Endometrium (tissue), 2 donors: ENCODE measurements at regions not wholly inside any gene's neighbourhood (a gene's known extent, or its start where the extent isn't known, plus 50 kb on each side); places are given as distances from the start of the nearest gene placed in this dataset.
A peak's percentile ranks its signal among the peaks of the same experiment; 100 is the strongest.

Experiments
- FAIRE-seq: peaks from 2 replicates; lab custom pipeline; 2012; peaks lifted over from hg19 to GRCh38; lab: Jason Lieb, UNC
- donor health status: control.
- donor health status: control.

DNA sequence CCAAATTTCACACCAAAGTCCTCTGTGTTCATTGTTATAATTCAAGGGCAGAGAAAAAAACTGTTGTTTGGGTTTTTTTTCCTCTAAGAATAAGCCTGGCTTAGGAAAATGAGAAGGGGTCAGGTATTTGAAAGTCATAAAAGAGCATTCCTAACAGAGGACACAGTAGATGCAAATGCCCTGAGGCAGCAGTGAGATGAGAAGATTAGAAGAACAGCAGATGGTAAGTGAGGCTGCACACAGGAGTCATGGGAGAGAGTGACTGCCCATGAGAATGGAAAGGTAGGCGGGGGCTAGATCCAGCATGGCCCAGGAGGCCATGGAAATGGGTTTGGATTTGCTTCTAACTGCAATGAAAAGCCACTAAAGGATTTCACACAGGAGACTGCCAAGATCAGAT lies 107.5 kb upstream of the RBPJ start:
- FAIRE-seq: no peak

DNA sequence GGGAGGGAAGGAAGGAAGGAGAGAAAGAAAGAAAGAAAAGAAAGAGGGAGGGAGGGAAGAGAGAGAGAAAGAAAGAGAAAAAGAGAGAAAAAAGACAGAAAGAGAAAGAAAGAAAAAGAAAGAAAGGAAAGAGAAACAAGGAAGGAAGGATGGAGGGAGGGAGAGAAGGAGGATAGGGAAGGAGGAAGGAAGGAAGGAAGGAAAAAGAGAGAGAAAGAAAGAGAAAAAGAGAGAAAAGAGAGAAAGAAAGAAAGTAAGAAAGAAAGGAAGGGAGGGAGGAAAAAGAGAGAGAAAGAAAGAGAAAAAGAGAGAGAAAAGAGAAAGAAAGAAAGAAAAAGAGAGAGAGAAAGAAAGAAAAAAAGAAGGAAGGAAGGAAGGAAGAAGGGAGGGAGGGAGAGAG lies 105.8 kb upstream of the RBPJ start:
- FAIRE-seq: no peak

DNA sequence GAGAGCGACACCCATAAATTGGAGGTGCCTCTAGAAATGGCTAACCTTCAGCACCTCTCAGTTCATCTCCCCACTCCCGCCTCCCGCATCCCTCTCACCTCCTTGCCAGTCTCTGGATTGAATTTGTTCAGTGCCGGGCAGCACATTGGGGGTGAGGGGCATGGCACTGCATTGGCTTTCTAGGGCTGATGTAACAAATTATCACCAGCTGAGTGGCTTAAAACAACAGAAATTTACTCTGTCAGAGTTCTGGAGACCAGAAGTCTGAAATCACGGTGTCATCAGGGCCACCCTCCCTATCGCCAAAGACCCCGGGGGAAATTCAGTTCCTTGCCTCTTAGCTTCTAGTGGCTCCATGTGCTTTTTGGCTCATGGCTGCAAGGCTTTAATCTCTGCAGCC lies 105.1 kb upstream of the RBPJ start:
- no peak for FAIRE-seq

DNA sequence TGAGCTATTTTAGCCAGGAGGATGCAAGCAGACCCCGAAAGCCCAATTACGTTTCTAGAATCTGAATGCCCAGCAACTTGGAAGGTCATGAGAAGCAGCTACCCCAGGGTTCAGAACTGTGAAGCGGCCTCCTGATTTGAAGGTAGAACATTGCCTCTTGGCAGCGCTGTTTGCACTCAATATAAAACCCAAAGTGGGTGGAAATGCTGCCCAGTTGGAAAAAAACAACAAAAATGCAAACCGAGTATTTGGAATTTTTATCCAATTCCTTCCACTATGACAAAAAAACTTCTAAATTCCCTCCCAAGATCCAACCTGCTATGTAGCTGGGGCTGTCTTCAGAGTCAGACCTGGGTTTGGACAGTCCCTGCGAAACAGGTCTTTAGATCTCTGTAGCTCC lies 103.3 kb upstream of the RBPJ start:
- no peak for FAIRE-seq

DNA sequence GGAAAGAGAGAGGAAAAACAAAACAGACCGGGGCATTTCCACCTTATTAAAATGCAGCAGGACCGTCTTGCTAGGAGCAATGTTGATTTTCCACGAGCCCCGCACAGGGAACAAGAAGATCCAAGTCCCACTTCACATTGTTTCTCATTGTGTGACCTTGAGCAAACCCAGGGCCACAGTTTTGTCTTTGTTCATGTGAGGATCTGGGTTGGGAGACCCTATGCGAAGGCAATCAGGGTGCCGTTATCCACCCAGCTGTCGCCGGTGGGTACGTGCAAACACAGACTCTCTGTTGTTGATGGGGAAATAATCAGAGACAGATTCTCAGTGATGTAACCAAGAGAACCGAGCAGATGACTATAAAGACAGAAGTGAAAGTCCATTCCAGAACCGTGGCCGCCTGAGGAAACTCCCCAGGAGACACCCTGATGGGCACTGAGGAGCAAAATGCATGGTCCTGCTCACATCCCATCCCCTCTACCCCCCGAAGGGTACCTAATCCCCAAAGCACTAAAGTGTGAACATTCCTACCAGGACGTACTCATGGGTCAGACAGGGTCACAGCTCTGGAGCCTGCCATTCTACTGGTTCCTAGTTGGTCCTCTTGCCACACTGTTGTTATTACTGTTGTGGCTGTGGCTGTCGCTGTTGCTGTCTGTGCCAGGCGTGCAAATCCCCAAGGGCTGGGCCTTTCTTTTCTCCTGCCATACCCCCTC lies 102.7 kb upstream of the RBPJ start:
- FAIRE-seq: no peak

DNA sequence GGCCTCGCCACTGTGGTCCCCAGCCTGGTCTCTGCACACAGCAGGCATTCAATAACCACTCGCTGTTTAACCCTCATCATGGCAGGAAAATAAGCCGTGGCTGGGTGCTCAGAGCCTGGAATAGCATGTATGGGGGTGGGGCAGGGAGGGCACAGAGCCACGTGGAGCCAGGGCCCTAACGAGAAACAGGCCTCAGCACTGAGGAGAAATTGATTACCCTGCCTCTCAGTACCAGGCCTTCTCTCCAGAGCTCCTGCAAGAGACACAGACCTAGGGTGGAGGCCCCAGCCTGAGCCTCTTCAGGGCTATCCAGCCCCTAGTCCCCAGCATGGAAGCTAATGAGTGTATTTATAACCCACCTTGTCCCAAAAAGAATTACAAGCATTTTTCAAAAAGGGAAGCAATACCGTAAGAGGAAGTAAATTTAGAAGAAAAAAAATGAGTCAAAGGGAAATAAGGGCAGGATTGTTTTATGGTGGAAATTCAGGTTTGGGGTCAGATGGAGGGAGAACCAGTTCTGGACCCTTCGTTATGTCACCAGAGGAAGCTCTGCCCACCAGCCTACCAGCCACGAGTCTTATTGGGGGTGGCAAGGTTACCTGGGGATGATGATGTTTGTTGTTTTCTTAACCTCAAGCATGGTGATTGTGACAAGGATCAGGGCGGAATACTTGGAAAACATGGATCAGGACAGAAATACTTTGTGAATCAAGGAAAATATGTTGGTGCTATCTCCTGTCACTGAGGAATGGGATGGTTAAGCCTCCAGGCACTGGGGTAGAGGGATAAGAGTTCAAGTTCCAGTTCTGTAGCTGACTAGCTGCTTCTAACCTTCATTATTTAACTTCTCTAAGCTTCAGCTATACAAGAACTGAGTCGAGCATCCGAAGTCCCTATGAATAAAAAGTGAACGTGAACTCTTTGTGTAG lies 101.9 kb upstream of the RBPJ start:
- no peak for FAIRE-seq

DNA sequence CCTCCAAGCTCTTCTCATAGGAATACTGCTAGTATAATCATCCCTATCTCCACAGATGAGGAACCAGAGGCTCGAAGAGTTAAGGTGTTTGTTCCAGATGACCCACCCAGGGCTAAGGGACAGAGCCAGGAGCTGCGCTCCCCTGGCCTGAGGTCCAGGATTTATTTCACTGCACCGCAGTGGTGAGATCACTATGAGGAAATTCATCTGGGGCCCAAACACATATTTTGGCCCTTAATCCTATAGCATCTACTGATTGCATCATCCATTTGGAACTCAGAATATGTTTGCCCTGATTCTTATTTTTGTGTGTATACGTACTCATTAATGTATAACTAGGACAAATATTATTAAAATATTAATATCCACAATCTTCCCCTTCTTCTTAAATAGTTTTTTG lies 100.1 kb upstream of the RBPJ start:
- no peak for FAIRE-seq

DNA sequence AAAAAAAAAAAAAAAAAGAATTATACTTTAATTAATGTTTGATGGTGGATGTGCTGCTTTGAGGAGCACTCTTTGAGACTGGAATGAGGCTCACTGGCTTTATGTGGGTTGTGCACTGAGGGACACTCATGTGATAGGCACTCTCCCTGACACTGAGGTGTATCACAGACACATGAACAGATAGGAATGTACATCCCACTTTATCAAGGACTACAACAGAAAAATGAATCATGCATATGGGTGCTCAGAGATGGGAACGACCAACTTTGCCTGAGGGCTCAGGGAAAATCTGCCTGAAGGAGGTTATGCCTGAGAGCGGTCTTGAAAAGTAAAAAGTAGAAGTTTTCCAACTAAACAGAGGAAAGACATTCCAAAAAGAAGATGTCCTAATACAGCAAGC lies 97.7 kb upstream of the RBPJ start:
- no peak for FAIRE-seq

DNA sequence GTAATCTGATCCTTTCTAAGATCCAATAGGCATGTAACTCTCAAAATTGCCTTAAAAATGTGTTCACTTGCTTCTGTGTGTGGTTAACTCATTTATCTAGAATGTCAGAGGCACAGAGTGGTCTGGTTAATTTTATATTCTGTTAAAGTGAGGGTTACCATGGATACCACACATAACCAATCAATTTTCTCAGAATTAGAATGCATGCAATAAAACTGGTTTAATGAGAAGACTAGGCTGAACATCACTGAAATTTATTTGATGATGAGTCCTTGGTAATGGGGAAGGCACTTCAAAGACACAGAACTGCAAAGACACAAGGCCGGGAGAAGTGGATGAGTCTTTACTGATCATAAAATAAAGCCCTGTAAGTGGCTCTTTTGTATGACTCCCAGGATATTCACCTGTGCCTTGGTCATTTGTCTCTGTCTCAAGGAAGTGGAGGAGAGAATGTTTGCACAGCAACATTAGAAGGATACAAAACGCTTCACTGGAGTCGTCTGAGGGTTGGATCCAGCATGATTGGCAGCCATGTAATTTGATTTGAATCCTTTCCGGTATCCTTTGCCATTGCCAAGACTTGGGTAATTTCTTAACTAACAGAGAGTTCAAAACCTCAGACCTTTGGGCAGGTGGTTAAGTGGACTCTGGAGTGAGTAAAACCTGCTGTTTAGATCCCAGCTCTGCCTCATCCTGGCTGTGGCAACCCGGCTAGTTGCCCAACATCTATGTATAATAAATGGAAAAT lies 94.0 kb upstream of the RBPJ start:
- FAIRE-seq: no peak

DNA sequence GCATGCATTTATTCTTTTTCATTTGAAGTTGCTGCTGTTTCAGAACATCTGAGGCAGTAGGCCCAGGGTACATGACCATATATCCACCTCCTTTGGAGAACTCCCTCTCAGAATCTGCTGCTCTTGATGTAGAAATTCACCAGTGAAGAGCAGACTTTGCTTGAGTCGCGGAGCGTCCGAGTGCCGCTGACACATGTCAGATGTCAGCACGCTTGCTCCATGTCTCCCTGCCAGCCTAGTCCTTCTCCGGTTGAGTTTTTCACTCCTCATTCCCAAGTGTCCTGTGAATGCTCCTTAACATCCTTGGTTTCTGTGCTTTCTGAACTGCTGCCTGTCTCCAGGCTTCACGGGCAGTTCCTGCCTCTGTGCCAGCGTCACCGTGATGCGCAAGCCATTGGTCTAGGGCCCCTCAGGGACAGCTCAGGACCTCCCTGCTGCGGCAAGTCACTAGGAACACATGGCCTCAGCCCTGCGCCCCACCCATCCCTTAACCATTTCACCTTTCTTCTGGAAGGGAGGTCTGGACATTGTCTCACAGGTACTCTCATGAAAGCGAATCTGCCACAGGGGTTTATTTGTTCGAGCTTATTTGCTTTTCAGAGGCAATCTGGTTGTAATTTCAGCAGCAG lies 93.1 kb upstream of the RBPJ start:
- no peak for FAIRE-seq

DNA sequence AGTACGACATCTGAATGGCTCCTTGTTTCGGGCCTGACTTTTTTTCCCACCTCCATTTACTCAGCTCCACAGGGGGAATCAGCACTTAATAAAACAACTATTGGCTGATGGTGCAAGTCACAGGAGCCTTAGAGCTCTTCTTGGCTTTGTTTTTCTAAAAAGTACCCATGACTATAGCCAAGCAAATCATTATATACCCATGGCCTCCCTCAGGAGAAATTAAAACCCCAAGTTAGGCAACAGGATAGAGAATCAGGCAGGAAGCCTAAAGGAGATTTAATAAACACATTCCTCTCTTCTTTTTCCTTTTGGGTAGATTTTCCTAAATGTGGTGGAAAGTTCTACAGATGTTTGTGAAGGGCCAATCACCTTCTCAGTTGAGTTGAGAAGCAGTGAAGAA lies 91.9 kb upstream of the RBPJ start:
- FAIRE-seq: no peak

DNA sequence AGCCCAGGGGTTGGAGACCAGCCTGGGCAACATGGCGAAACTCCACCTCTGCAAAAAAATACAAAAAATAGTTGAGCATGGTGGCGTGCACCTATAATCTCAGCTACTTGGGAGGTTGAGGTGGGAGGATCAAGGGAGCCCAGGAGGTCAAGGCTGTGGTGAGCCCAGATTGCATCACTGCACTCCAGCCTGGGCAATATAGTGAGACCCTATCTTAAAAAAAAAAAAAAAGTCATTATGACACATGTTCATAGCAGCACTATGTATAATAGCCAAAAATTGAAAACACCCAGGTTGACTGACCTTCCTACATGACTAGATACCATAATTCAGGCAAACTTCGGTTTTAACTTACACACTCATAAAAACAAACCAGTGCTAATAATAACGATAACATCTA lies 90.8 kb upstream of the RBPJ start:
- no peak for FAIRE-seq

DNA sequence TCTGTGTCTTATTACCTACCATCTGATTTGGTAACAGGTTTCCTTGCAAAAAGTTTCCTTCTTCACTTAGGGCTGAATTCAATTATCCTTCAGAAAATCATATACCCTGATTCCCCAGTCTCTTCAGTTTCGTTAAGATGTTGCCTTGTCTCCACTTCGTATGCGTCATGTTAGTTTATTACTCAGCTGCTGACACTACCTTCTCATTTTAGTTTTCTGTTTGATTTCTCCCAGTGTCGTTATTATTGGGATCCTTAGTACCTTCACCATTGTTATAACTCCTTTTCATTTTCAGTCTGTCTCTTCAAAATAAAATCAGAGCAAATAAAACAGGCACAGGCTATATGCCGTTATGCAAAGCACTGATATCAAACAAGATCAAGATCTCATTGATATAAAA lies 87.5 kb upstream of the RBPJ start:
- no peak for FAIRE-seq

DNA sequence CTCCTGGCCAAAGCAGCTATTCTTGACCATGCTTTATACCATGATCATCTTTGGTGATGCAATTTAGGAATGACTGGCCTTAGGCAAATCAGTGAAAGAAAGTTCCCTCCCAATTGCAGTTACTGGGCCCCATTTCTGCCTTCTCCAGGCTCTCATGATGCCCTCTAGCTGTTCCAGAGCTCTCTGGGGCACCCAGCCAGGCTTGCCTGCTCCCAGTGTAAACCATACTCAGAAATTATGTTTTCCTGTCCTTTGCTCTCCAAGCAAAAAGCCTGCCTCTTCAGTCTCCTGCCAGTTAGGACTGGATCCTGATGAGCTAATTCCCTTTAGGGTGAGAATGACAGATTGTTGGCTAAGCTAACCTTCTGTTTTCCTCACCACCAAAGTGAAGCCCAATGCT lies 85.3 kb upstream of the RBPJ start:
- FAIRE-seq: no peak

DNA sequence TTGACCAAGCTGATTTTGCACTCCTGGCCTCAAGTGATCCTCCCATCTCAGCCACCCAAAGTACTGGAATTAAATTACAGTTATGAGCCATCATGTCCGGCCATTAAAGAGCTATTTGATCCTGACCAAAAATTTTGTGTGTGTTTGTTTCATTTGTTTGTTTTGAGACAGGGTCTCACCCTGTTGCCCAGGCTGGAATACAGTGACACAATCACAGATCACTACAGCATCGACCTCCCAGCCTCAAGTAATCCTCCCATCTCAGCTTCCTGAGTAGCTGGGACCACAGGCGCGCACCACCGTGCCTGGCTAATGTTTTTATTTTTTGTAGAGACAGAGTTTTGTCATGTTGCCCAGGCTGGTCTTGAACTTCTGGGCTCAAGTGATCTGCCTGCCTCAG lies 82.9 kb upstream of the RBPJ start:
- FAIRE-seq: no peak

DNA sequence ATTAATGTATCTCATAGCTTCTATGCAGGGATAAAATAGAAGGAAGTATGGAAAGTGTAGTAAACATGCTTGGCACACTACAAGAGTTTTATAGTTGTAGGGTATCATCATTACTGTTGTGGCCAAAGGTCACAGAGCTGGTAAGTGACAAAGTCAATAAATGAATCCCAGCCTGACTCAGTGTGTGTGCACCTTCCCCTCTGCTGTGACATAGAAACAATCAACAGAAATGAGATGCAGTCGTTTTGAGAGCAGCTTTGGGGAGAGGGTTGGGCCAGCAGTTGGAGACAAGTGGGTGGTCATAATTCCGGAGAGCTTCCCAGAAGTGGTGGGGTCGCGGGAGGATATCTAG lies 82.4 kb upstream of the RBPJ start:
- FAIRE-seq: no peak

DNA sequence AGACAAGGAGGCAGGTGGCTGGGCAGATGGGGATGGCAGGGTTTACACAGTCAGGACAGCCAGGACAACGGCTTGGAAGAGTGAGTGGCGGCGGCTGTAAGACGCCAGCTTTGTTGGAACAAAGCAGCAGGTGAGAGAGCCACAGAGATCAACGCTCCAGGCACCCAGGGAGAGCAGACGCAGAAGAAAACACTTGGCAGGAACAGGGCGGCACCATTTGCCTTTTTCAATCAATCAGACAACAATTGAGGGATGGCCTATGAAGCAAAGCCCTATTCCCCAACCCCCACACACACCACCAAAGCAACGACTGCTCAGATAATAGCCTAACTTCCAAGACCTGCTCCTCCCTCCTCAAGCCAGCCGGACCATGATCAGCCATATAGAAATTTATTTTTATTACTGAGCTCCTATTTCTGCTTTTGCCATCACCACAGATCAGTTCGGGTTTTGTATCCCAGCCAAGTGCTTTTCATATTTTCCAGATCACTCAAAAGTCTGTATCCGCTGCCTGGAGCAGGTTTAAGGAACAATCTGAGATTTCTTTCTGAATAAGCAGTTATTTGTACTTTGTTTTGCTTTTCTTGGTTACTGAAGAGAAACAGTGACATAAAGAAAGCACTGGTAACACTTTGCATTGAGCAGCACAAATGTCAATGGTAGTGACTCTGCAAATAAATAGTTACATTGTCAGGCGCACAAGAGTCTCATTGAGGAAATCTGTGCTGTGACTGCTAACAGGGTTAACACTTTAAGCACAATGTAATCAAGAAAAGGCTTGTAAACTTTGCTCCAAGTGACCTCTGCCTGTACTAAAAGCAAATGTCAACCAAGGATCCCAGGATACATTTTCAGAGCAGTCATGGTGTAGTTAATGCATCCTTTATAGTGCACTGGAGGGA lies 81.8 kb upstream of the RBPJ start:
- no peak for FAIRE-seq

DNA sequence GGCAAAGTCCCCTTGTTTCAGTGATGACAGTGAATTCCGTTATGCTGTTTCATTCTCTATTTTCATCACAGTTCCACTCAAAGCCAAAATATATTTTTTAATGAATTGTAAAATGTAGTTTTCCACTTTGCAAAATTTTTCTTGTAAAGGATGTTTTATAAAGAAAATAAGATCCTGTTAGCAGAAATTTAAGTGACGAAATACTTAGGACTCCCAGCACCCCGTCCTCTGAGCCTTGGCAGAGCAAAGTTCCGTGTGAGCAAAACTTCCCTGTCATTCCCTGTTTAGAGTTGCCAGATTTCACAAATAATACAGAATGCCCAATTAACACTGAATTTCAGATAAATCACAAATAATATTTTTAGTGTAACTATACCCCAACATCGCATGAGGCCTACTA lies 81.0 kb upstream of the RBPJ start:
- FAIRE-seq: no peak

DNA sequence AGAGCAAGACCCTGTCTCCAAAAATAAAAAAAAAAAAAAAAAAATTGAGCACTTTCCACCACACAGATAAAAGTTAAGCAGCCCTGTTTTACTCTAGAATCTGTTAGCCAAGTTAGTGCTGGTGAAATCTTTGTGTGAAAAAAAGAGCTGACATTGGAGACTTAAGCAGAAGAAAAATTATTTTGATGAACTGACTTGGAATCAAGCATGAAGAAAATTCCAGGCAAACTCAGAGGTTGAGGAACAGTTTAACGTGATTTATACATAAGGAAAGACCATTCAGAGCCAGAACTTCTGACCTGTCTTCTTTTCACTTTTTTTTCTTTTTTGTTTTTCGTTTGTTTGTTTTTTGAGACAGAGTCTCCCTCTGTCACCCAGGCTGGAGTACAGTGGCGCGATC lies 79.6 kb upstream of the RBPJ start:
- FAIRE-seq: no peak

DNA sequence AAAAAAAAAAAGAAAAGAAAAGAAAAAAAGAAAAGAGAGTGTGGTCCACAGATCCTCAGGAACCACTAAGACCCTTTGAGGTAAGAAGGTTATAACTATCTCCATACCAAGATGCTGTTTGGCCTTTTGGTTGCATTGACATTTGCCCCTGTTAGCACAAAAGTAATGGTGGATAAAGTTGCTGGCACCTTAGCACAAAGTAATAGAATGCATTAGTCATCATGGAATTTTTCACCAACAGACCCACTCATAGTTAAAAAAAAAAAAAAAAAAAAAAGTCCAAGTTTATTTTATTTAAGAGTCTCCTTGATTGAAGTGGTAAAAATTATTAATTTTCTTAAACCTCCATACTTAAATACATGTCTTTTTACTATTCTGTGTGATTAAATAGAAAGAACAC lies 78.4 kb upstream of the RBPJ start:
- no peak for FAIRE-seq

DNA sequence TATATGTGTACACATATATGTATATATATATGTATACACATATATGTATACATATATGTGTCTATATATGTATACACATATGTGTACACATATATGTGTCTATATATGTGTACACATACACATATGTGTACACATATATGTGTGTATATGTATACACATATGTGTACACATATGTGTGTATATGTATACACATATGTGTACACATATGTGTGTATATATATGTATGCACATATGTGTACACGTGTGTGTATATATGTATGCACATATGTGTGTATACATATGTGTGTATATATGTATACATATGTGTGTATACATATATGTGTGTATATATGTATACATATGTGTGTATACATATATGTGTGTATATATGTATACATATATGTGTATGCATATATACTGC lies 76.7 kb upstream of the RBPJ start:
- peak; percentile 43 for FAIRE-seq

DNA sequence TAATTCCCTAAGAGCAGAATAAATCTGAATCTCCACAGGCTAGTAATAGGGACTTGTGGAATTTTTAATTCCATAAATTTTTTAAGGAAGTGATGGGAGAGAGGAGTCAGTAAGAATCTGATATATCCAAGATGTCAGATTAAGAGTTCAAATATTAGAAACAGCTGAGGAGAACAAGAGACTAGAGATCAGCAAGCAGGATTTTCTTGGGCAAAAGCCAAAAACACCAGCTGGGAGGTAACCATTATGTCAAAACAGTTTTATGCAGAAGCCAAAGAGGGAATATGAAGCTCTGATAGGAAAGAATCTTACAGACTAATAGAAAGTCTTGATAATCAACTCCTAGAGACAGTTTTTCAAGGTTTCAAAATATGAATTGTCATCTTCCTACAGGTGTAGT lies 72.2 kb upstream of the RBPJ start:
- FAIRE-seq: peak; percentile 89
